HEK293 (cell line): ENCODE measurements at regions not wholly inside any gene's neighbourhood (a gene's known extent, or its start where the extent isn't known, plus 50 kb on each side); places are given as distances from the start of the nearest gene placed in this dataset.

Experiments
- CTCF ChIA-PET: fragments of 350-600 bp; formaldehyde crosslinking; extraction: SDS; loops from one replicate; lab custom pipeline; 2021; ENCODE audit warnings: antibody characterized with exemption; lab: Yijun Ruan, JAX
- POLR2A ChIA-PET: fragments of 300-600 bp; formaldehyde crosslinking; extraction: SDS; loops from one replicate; lab custom pipeline; 2020; ENCODE audit warnings: antibody characterized with exemption, inconsistent platforms; lab: Yijun Ruan, JAX
- H3K27ac ChIP-seq: fragments of 200-500 bp; sonication (Bioruptor generic); 2 replicates; pipeline ENCODE4 v1.5.1; 2014; ENCODE audit warnings: low read depth, low read length, control low read depth, inconsistent platforms; ENCODE audit errors: extremely low read depth
- H3K36me3 ChIP-seq, 2 experiments: fragments of 200-500 bp in 1 of 2; sonication (Bioruptor generic) in 1 of 2; 1 replicate in 1 of 2; 2 replicates in 1 of 2; pipeline ENCODE4 v1.5.1; 2014 to 2017; ENCODE audit warnings: inconsistent platforms in 2 of 2, low read length in 2 of 2; ENCODE audit not compliant: control insufficient read depth in 2 of 2, insufficient read depth in 1 of 2
- H3K4me1 ChIP-seq: fragments of 200-500 bp; sonication (Bioruptor generic); 2 replicates; pipeline ENCODE4 v1.5.1; 2014; ENCODE audit warnings: mild to moderate bottlenecking, low read length, inconsistent platforms; ENCODE audit not compliant: control insufficient read depth, insufficient read depth
- H3K4me3 ChIP-seq: 2 replicates; pipeline ENCODE4 v1.5.1; 2011; ENCODE audit warnings: low read depth, mild to moderate bottlenecking, control low read depth, low read length, moderate library complexity
- H3K9me3 ChIP-seq: fragments of 200-500 bp; sonication (Bioruptor generic); 2 replicates; pipeline ENCODE4 v1.5.1; 2014; ENCODE audit warnings: low read depth, low read length, inconsistent platforms; ENCODE audit not compliant: control insufficient read depth, insufficient read depth
- KLF7 ChIP-seq: fragments of 450-650 bp; formaldehyde crosslinking; IDR thresholded peaks from 2 replicates; pipeline ENCODE4 v1.5.1; 2016; ENCODE audit warnings: missing biosample characterization, missing genetic modification characterization, borderline replicate concordance
- SCRT1 ChIP-seq: fragments of 450-650 bp; formaldehyde crosslinking; IDR thresholded peaks from 2 replicates; pipeline ENCODE4 v1.5.1; 2016; ENCODE audit warnings: missing biosample characterization, missing genetic modification characterization, borderline replicate concordance
- ZBTB1 ChIP-seq: fragments of 450-650 bp; formaldehyde crosslinking; IDR thresholded peaks from 2 replicates; pipeline ENCODE4 v1.5.1; 2016; ENCODE audit warnings: missing biosample characterization, missing genetic modification characterization
- ZBTB49 ChIP-seq: fragments of 450-650 bp; formaldehyde crosslinking; IDR thresholded peaks from 2 replicates; pipeline ENCODE4 v1.5.1; 2016; ENCODE audit warnings: missing biosample characterization, missing genetic modification characterization, low read depth
- ZBTB7A ChIP-seq: fragments of 450-650 bp; formaldehyde crosslinking; IDR thresholded peaks from 2 replicates; pipeline ENCODE4 v1.5.1; 2016; ENCODE audit warnings: low read depth, missing biosample characterization, missing genetic modification characterization
- ZBTB8A ChIP-seq: fragments of 450-650 bp; formaldehyde crosslinking; IDR thresholded peaks from 2 replicates; pipeline ENCODE4 v1.5.1; 2016; ENCODE audit warnings: missing biosample characterization, missing genetic modification characterization
- ZFP3 ChIP-seq: fragments of 450-650 bp; formaldehyde crosslinking; IDR thresholded peaks from 2 replicates; pipeline ENCODE4 v1.5.1; 2016; ENCODE audit warnings: low read depth, missing biosample characterization, missing genetic modification characterization
- ZFP37 ChIP-seq: fragments of 450-650 bp; formaldehyde crosslinking; IDR thresholded peaks from 2 replicates; pipeline ENCODE4 v1.5.1; 2016; ENCODE audit warnings: missing biosample characterization, missing genetic modification characterization
- ZNF140 ChIP-seq: fragments of 450-650 bp; formaldehyde crosslinking; IDR thresholded peaks from 2 replicates; pipeline ENCODE4 v1.5.1; 2016; ENCODE audit warnings: missing biosample characterization, missing genetic modification characterization
- ZNF184 ChIP-seq: fragments of 450-650 bp; IDR thresholded peaks from 2 replicates; pipeline ENCODE4 v1.5.1; 2018; ENCODE audit warnings: missing biosample characterization, mild to moderate bottlenecking, missing genetic modification characterization
- ZNF2 ChIP-seq: fragments of 450-650 bp; formaldehyde crosslinking; IDR thresholded peaks from 2 replicates; pipeline ENCODE4 v1.5.1; 2016; ENCODE audit warnings: missing biosample characterization, missing genetic modification characterization
- ZNF350 ChIP-seq: fragments of 450-650 bp; formaldehyde crosslinking; IDR thresholded peaks from 2 replicates; pipeline ENCODE4 v1.5.0; 2017; ENCODE audit warnings: missing biosample characterization, mild to moderate bottlenecking, missing genetic modification characterization
- ZNF398 ChIP-seq: fragments of 450-650 bp; formaldehyde crosslinking; IDR thresholded peaks from 2 replicates; pipeline ENCODE4 v1.5.1; 2017; ENCODE audit warnings: missing biosample characterization, missing genetic modification characterization
- ZNF423 ChIP-seq: fragments of 450-650 bp; formaldehyde crosslinking; IDR thresholded peaks from 2 replicates; pipeline ENCODE4 v1.5.1; 2016; ENCODE audit warnings: missing biosample characterization, missing genetic modification characterization
- ZNF488 ChIP-seq: fragments of 450-650 bp; formaldehyde crosslinking; IDR thresholded peaks from 2 replicates; pipeline ENCODE4 v1.5.1; 2016; ENCODE audit warnings: missing biosample characterization, missing genetic modification characterization
- ZNF585B ChIP-seq: fragments of 450-650 bp; formaldehyde crosslinking; IDR thresholded peaks from 2 replicates; pipeline ENCODE4 v1.5.1; 2016; ENCODE audit warnings: missing biosample characterization, missing genetic modification characterization
- ZNF600 ChIP-seq: fragments of 450-650 bp; formaldehyde crosslinking; IDR thresholded peaks from 2 replicates; pipeline ENCODE4 v1.5.1; 2016; ENCODE audit warnings: missing biosample characterization, missing genetic modification characterization
- ZNF785 ChIP-seq: fragments of 450-650 bp; formaldehyde crosslinking; IDR thresholded peaks from 2 replicates; pipeline ENCODE4 v1.5.1; 2016; ENCODE audit warnings: missing biosample characterization, missing genetic modification characterization
- ZSCAN23 ChIP-seq: fragments of 450-650 bp; formaldehyde crosslinking; IDR thresholded peaks from 2 replicates; pipeline ENCODE4 v1.5.1; 2016; ENCODE audit warnings: missing biosample characterization, missing genetic modification characterization
- ZSCAN4 ChIP-seq: fragments of 450-650 bp; formaldehyde crosslinking; IDR thresholded peaks from 2 replicates; pipeline ENCODE4 v1.5.1; 2017; ENCODE audit warnings: missing biosample characterization, missing genetic modification characterization
- TF ChIP-seq, protein P1 (sequence below): fragments of 450-650 bp; formaldehyde crosslinking; IDR thresholded peaks from 2 replicates; pipeline ENCODE4 v1.5.1; 2016; ENCODE audit warnings: missing biosample characterization, missing genetic modification characterization
- TF ChIP-seq, protein P2 (sequence below): sonication (generic); formaldehyde crosslinking; IDR thresholded peaks from 2 replicates; pipeline ENCODE4 v1.8.1; 2022; ENCODE audit warnings: mild to moderate bottlenecking, moderate library complexity, missing genetic modification reagents
- TF ChIP-seq, protein P3 (sequence below): fragments of 450-650 bp; formaldehyde crosslinking; IDR thresholded peaks from 2 replicates; pipeline ENCODE4 v1.5.1; 2016; ENCODE audit warnings: missing biosample characterization, missing genetic modification characterization

GRCh38 chr15:39083213-39083612 lies 497.7 kb upstream of the THBS1 start (continued):
- TF ChIP-seq ZSCAN23 (tag by site-specific recombination) (no peak), ZFP3 (tag by site-specific recombination) (no peak), KLF7 (tag by site-specific recombination) (no peak)
- TF ChIP-seq, all 188 proteins: peak for 0

- CTCF ChIA-PET = no interaction called here
- no peak overlapping the region for H3K27ac ChIP-seq
- POLR2A ChIA-PET = no interaction called here
- H3K36me3 ChIP-seq = no peaks in the 10 kb centered on the region
- H3K4me1 ChIP-seq = no peaks in the 10 kb centered on the region
- no peaks in the 10 kb centered on the region for H3K9me3 ChIP-seq
- no peak for TF ChIP-seq ZNF585B
- TF ChIP-seq ZBTB1 (tag by site-specific recombination) = no peak
- TF ChIP-seq, protein P1, sequence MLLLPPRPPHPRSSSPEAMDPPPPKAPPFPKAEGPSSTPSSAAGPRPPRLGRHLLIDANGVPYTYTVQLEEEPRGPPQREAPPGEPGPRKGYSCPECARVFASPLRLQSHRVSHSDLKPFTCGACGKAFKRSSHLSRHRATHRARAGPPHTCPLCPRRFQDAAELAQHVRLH (tag by site-specific recombination) = no peak
- no peak for TF ChIP-seq ZBTB8A (tag by site-specific recombination)
- TF ChIP-seq SCRT1 (tag by site-specific recombination) = no peak
- TF ChIP-seq ZBTB49 = no peak
- TF ChIP-seq ZNF423 = no peak
- TF ChIP-seq ZNF184 (tag by site-specific recombination) = no peak
- TF ChIP-seq ZNF488 = no peak
- TF ChIP-seq ZNF140 (tag by site-specific recombination) = no peak
- TF ChIP-seq, protein P2, sequence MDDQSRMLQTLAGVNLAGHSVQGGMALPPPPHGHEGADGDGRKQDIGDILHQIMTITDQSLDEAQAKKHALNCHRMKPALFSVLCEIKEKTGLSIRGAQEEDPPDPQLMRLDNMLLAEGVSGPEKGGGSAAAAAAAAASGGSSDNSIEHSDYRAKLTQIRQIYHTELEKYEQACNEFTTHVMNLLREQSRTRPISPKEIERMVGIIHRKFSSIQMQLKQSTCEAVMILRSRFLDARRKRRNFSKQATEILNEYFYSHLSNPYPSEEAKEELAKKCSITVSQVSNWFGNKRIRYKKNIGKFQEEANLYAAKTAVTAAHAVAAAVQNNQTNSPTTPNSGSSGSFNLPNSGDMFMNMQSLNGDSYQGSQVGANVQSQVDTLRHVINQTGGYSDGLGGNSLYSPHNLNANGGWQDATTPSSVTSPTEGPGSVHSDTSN (CRISPR knock-in tag) = no peak
- TF ChIP-seq, all 188 proteins: peak for 0
- no peak overlapping the region for H3K4me3 ChIP-seq
Measured at GRCh38 chr15:39084674-39085530, 496.0 kb upstream of the THBS1 start.

DNA sequence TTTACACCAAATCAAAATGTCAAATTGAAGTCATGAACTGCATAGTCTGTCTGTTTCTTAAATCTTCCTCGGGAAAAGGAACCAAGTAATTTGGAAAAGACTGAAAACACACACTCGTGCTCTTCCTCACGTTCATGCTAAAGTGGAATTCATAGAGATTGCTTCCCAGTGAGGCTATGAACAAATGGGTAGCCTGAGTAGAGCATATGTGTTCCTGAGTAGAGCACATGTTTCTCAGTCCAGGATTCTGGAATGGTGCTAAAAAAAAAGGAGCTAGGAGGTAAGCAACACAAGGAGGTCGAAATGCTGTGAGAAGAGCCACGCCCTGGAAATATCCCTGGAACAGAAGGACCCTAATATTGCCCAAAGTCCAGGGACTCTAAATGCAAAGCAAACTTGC lies 494.2 kb upstream of the THBS1 start:
- H3K27ac ChIP-seq = no peak overlapping the region
- TF ChIP-seq ZNF785 (tag by site-specific recombination) (no peak), ZNF600 (tag by site-specific recombination) (no peak), ZSCAN4 (no peak), ZFP37 (no peak), ZBTB7A (tag by site-specific recombination) (no peak), ZNF398 (no peak), ZNF2 (no peak), ZNF350 (tag by site-specific recombination) (no peak)
- TF ChIP-seq, protein P1 (tag by site-specific recombination) = no peak
- TF ChIP-seq, protein P3, sequence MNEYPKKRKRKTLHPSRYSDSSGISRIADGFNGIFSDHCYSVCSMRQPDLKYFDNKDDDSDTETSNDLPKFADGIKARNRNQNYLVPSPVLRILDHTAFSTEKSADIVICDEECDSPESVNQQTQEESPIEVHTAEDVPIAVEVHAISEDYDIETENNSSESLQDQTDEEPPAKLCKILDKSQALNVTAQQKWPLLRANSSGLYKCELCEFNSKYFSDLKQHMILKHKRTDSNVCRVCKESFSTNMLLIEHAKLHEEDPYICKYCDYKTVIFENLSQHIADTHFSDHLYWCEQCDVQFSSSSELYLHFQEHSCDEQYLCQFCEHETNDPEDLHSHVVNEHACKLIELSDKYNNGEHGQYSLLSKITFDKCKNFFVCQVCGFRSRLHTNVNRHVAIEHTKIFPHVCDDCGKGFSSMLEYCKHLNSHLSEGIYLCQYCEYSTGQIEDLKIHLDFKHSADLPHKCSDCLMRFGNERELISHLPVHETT (tag by site-specific recombination) = no peak
- no peak overlapping the region for H3K4me3 ChIP-seq
- H3K36me3 ChIP-seq = no peaks in the 10 kb centered on the region
- H3K9me3 ChIP-seq = no peaks in the 10 kb centered on the region
- H3K4me1 ChIP-seq = no peaks in the 10 kb centered on the region
- ChIA-PET CTCF (no interaction called here), POLR2A (no interaction called here)
